ENCODE measurements at regions not wholly inside any gene's neighbourhood (a gene's known extent, or its start where the extent isn't known, plus 50 kb on each side); places are given as distances from the start of the nearest gene placed in this dataset.
"Not testable (repeated sequence)": the region's sequence is repeated elsewhere in the genome, so short reads cannot be mapped to it uniquely, and the experiment has no call there.

DNA sequence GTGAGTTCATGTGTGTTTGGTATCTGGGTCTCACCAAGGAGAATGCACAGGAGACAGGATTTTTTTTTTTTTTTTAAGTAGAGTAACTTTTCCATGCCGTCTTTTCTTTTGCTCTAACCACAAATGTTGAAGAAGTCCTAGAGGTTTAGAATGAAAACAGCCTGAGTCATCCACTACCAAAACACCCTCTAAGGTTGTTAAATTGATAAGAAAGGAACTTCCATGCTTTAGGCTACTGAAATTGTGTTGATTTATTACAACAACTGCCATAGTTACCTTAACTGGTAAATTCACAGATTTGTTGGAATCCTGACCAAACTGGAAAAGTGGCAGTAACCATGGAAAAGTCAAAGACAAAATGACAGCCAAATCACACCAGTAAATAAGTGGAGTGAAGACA is 375.6 kb downstream of the AMY1C start:
- Histone ChIP-seq H3K27me3 (no peaks in the 10 kb centered on the region), H3K27ac (no peak overlapping the region), H3K9me3 (no peaks in the 10 kb centered on the region), H3K4me3 (no peak overlapping the region), H3K4me1 (no peaks in the 10 kb centered on the region), H3K36me3 (no peaks in the 10 kb centered on the region)
- no peak for ATAC-seq (ENCODE audit: low FRiP score in 2 of 2)
- 42 to 62% methylated on average over 1 of the region's 1 CpG for WGBS, 2 donors
- no peak for DNase-seq
- TF ChIP-seq CTCF (IDR thresholded peaks at IDR 0.05) (no peak), POLR2A (IDR thresholded peaks at IDR 0.05) (no peak), POLR2AphosphoS5 (IDR thresholded peaks at IDR 0.05) (no peak), EP300 (IDR thresholded peaks at IDR 0.05) (no peak)

- Histone ChIP-seq H3K4me3 (no peak overlapping the region), H3K27me3 (no peaks in the 10 kb centered on the region), H3K36me3 (no peaks in the 10 kb centered on the region), H3K4me1 (no peaks in the 10 kb centered on the region), H3K27ac (no peak overlapping the region), H3K9me3 (no peaks in the 10 kb centered on the region)
- 41 to 46% methylated on average over 5 of the region's 5 CpGs for WGBS, 2 donors
- TF ChIP-seq CTCF (IDR thresholded peaks at IDR 0.05) (no peak), POLR2AphosphoS5 (IDR thresholded peaks at IDR 0.05) (no peak), EP300 (IDR thresholded peaks at IDR 0.05) (no peak), POLR2A (IDR thresholded peaks at IDR 0.05) (no peak)
- ATAC-seq (ENCODE audit: low FRiP score in 2 of 2): no peak
- no peak for DNase-seq
These were observed 376.3 kb downstream of the AMY1C start for GRCh38 chr1:104125970-104126369.

GRCh38 chr1:104132382-104132973 is 382.8 kb downstream of the AMY1C start:
- Histone ChIP-seq H3K4me1 (no peaks in the 10 kb centered on the region), H3K36me3 (no peaks in the 10 kb centered on the region), H3K4me3 (no peak overlapping the region), H3K27ac (no peak overlapping the region), H3K9me3 (no peaks in the 10 kb centered on the region), H3K27me3 (no peaks in the 10 kb centered on the region)
- no peak for TF ChIP-seq POLR2AphosphoS5 (IDR thresholded peaks at IDR 0.05)
- TF ChIP-seq POLR2A (IDR thresholded peaks at IDR 0.05): no peak
- no peak for TF ChIP-seq EP300 (IDR thresholded peaks at IDR 0.05)
- TF ChIP-seq CTCF (IDR thresholded peaks at IDR 0.05): peak in 3 of 6 experiments; percentile 36 to 40 (median 36)
- DNase-seq: no peak
- ATAC-seq (ENCODE audit: low FRiP score in 2 of 2): no peak

- H3K4me3 ChIP-seq; DNase-seq; ATAC-seq (ENCODE audit: low FRiP score in 2 of 2); H3K27me3 ChIP-seq; H3K36me3 ChIP-seq; H3K4me1 ChIP-seq; H3K9me3 ChIP-seq; H3K27ac ChIP-seq: not testable (repeated sequence)
- 54 to 55% methylated on average over 6 of the region's 6 CpGs for WGBS, 2 donors
These were observed 385.3 kb downstream of the AMY1C start for GRCh38 chr1:104135036-104135435.

DNA sequence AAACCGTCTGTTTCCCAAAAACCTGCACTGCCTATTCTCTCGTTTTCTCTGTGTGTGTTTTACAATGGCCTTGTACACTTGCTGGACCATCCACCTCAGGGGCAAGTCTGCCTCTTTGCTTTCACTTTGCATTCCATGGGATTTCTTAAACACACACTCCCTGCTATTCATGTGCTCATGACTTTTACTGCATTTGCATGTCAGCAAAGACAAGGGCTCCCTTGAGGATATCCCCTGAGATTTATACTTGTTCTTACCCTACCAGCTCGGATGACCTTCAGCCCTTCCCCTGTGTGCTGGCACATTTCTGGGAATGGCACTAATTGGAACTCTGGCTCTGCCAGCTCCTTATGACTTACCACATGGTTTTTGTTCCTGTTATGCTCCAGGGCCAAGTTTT is 386.9 kb downstream of the AMY1C start:
- no peak for DNase-seq
- 53 to 63% methylated on average over 3 of the region's 3 CpGs for WGBS, 2 donors
- Histone ChIP-seq H3K27ac (no peak overlapping the region), H3K9me3 (no peaks in the 10 kb centered on the region), H3K36me3 (no peaks in the 10 kb centered on the region), H3K27me3 (no peaks in the 10 kb centered on the region), H3K4me3 (no peak overlapping the region), H3K4me1 (no peaks in the 10 kb centered on the region)
- no peak for ATAC-seq (ENCODE audit: low FRiP score in 2 of 2)
- no peak for TF ChIP-seq POLR2AphosphoS5 (IDR thresholded peaks at IDR 0.05)
- TF ChIP-seq CTCF (IDR thresholded peaks at IDR 0.05): no peak
- TF ChIP-seq EP300 (IDR thresholded peaks at IDR 0.05): no peak
- no peak for TF ChIP-seq POLR2A (IDR thresholded peaks at IDR 0.05)
